Caco-2 (cell line): ENCODE measurements at regions not wholly inside any gene's neighbourhood (a gene's known extent, or its start where the extent isn't known, plus 50 kb on each side); places are given as distances from the start of the nearest gene placed in this dataset.

Source experiments
- BruUV-seq: library from RNA; stranded (reverse); fragments of 400-500 nt; replicated peaks from 2 replicates; lab custom pipeline; 2021; lab: Mats Ljungman, UMichigan
- CTCF ChIA-PET: fragments of 300-600 bp; sonication (Branson Sonifier 250); formaldehyde crosslinking; loops from one replicate; lab custom pipeline; 2022; ENCODE audit warnings: antibody characterized with exemption; lab: Charles Lee
- POLR2A ChIA-PET: fragments of 300-600 bp; sonication (Branson Sonifier 250); formaldehyde crosslinking; loops from one replicate; lab custom pipeline; 2022; ENCODE audit warnings: antibody characterized with exemption; lab: Charles Lee
- DNase-seq, 2 experiments: peaks; one replicate each; pipeline versions ENCODE4 v3.0.0 to v3.0.0-alpha.2; 2020 to 2022
- H3K27me3 ChIP-seq: replicated peaks from 2 replicates; pipeline ENCODE4 v1.6.0; 2011; ENCODE audit warnings: low read length; ENCODE audit not compliant: control insufficient read depth, insufficient read depth
- H3K36me3 ChIP-seq: 2 replicates; pipeline ENCODE4 v1.5.1; 2011; ENCODE audit warnings: low read length; ENCODE audit not compliant: control insufficient read depth, insufficient read depth
- H3K4me1 ChIP-seq: fragments of 250-450 bp; sonication (Bioruptor Pico); 2 replicates; pipeline ENCODE4 v1.5.1; 2020; ENCODE audit warnings: mild to moderate bottlenecking
- H3K4me3 ChIP-seq: 2 replicates; pipeline ENCODE4 v1.5.1; 2011; ENCODE audit warnings: low read depth, mild to moderate bottlenecking, control low read depth, low read length
- H3K9me3 ChIP-seq: fragments of 250-450 bp; sonication (Bioruptor Pico); 2 replicates; pipeline ENCODE4 v1.5.1; 2020; ENCODE audit warnings: mild to moderate bottlenecking, moderate library complexity
- H3K27ac Mint-ChIP-seq: one replicate; pipeline ENCODE4 v1.8.0; 2022; ENCODE audit warnings: mixed read lengths; ENCODE audit not compliant: unreplicated experiment
- H3K27me3 Mint-ChIP-seq: one replicate; pipeline ENCODE4 v1.8.0; 2022; ENCODE audit warnings: mixed read lengths; ENCODE audit not compliant: insufficient read depth, unreplicated experiment
- H3K36me3 Mint-ChIP-seq: one replicate; pipeline ENCODE4 v1.8.0; 2022; ENCODE audit warnings: mild to moderate bottlenecking, mixed read lengths; ENCODE audit not compliant: insufficient read depth, unreplicated experiment
- H3K4me1 Mint-ChIP-seq: one replicate; pipeline ENCODE4 v1.8.0; 2022; ENCODE audit warnings: low read depth, mixed read lengths; ENCODE audit not compliant: unreplicated experiment
- H3K4me3 Mint-ChIP-seq: one replicate; pipeline ENCODE4 v1.8.0; 2022; ENCODE audit warnings: mild to moderate bottlenecking, moderate library complexity, mixed read lengths; ENCODE audit not compliant: unreplicated experiment
- H3K9me3 Mint-ChIP-seq: one replicate; pipeline ENCODE4 v1.8.0; 2022; ENCODE audit warnings: mixed read lengths; ENCODE audit not compliant: unreplicated experiment
- CTCF ChIP-seq, 2 experiments: fragments of 200-600 bp in 1 of 2; IDR thresholded peaks; 1 replicate in 1 of 2; 2 replicates in 1 of 2; pipeline versions ENCODE4 v1.5.1 to v1.8.0; 2011 to 2022; ENCODE audit warnings: antibody characterized with exemption in 1 of 2, control low read depth in 1 of 2, inconsistent platforms in 1 of 2, low read depth in 1 of 2, low read length in 1 of 2, mild to moderate bottlenecking in 1 of 2, moderate library complexity in 1 of 2; ENCODE audit not compliant: insufficient read depth in 1 of 2, severe bottlenecking in 1 of 2, unreplicated experiment in 1 of 2
- intact Hi-C: fragments of 100-400 bp; cut with micrococcal nuclease; formaldehyde crosslinking; loops from one replicate; pipeline ENCODE4 v1.10.0; 2022; ENCODE audit not compliant: unreplicated experiment

GRCh38 chr10:128431506-128431905 lies 305.3 kb upstream of the MKI67 start:
- Histone ChIP-seq H3K27me3 (no peaks in the 10 kb centered on the region; the same call in none of the 2 replicates), H3K9me3 (no peaks in the 10 kb centered on the region), H3K4me3 (no peak overlapping the region), H3K36me3 (no peaks in the 10 kb centered on the region; the same call in 1 of the 2 replicates), H3K4me1 (no peaks in the 10 kb centered on the region)
- ChIA-PET CTCF (no interaction called here), POLR2A (no interaction called here)
- Mint-ChIP-seq H3K36me3 (no peaks in the 10 kb centered on the region), H3K4me3 (no peak overlapping the region), H3K9me3 (no peaks in the 10 kb centered on the region), H3K27ac (no peak overlapping the region), H3K27me3 (peaks cover 26% of the 10 kb centered on the region), H3K4me1 (no peaks in the 10 kb centered on the region)
- DNase-seq = no peak
- no peak for TF ChIP-seq CTCF (IDR thresholded peaks at IDR 0.05; ENCODE audit: insufficient read depth in 1 of 2, low read depth in 1 of 2, low read length in 1 of 2, severe bottlenecking in 1 of 2, unreplicated experiment in 1 of 2)
- no TSS peak for BruUV-seq
- intact Hi-C loops = no loop called here

- POLR2A ChIA-PET = no interaction called here
- H3K27ac Mint-ChIP-seq = no peak overlapping the region
- H3K9me3 ChIP-seq = no peaks in the 10 kb centered on the region
These were observed 305.8 kb upstream of the MKI67 start for GRCh38 chr10:128432011-128432410.

GRCh38 chr10:128432423-128432822 lies 306.2 kb upstream of the MKI67 start:
- H3K9me3 Mint-ChIP-seq = no peaks in the 10 kb centered on the region
- intact Hi-C loops = no loop called here
- H3K36me3 Mint-ChIP-seq = no peaks in the 10 kb centered on the region
- no peaks in the 10 kb centered on the region for H3K4me1 ChIP-seq
- no peaks in the 10 kb centered on the region for H3K9me3 ChIP-seq
- H3K27ac Mint-ChIP-seq = no peak overlapping the region
- DNase-seq = no peak
- no peaks in the 10 kb centered on the region; the same call in none of the 2 replicates for H3K27me3 ChIP-seq
- no peak for TF ChIP-seq CTCF (IDR thresholded peaks at IDR 0.05; ENCODE audit: insufficient read depth in 1 of 2, low read depth in 1 of 2, low read length in 1 of 2, severe bottlenecking in 1 of 2, unreplicated experiment in 1 of 2)
- no peaks in the 10 kb centered on the region; the same call in 1 of the 2 replicates for H3K36me3 ChIP-seq
- no TSS peak for BruUV-seq
- H3K4me1 Mint-ChIP-seq = no peaks in the 10 kb centered on the region
- no peak overlapping the region for H3K4me3 ChIP-seq
- peaks cover 28% of the 10 kb centered on the region for H3K27me3 Mint-ChIP-seq
- H3K4me3 Mint-ChIP-seq = no peak overlapping the region
- ChIA-PET POLR2A (no interaction called here), CTCF (no interaction called here)

More at GRCh38 chr10:128432011-128432410, 305.8 kb upstream of the MKI67 start:
- Mint-ChIP-seq H3K9me3 (no peaks in the 10 kb centered on the region), H3K36me3 (no peaks in the 10 kb centered on the region), H3K4me3 (no peak overlapping the region), H3K27me3 (peaks cover 30% of the 10 kb centered on the region), H3K4me1 (no peaks in the 10 kb centered on the region)
- BruUV-seq = no TSS peak
- no peak for DNase-seq
- CTCF ChIA-PET = no interaction called here
- TF ChIP-seq CTCF (IDR thresholded peaks at IDR 0.05; ENCODE audit: insufficient read depth in 1 of 2, low read depth in 1 of 2, low read length in 1 of 2, severe bottlenecking in 1 of 2, unreplicated experiment in 1 of 2) = no peak
- intact Hi-C loops = no loop called here
- Histone ChIP-seq H3K4me1 (no peaks in the 10 kb centered on the region), H3K27me3 (no peaks in the 10 kb centered on the region; the same call in none of the 2 replicates), H3K36me3 (no peaks in the 10 kb centered on the region; the same call in 1 of the 2 replicates), H3K4me3 (no peak overlapping the region)
